Thymus (tissue), 11 donors: ENCODE measurements at regions not wholly inside any gene's neighbourhood (a gene's known extent, or its start where the extent isn't known, plus 50 kb on each side); places are given as distances from the start of the nearest gene placed in this dataset.

Experiments used
- DNase-seq, 9 donors: peaks; one replicate each; pipeline ENCODE4 v3.0.0-alpha.2; 2013; ENCODE audit warnings: low spot score in 9 of 9, low read depth in 6 of 9, missing footprints in 1 of 9
- H3K27ac ChIP-seq, 2 donors: one replicate each; pipeline ENCODE4 v1.5.1; 2013; ENCODE audit warnings: control low read depth in 1 of 2, low read depth in 1 of 2, low read length in 1 of 2, mild to moderate bottlenecking in 1 of 2, moderate library complexity in 1 of 2
- H3K27me3 ChIP-seq, 2 donors: one replicate each; pipeline ENCODE4 v1.5.1; 2013; ENCODE audit warnings: low read length in 1 of 2; ENCODE audit not compliant: control insufficient read depth in 2 of 2, insufficient read depth in 1 of 2
- H3K36me3 ChIP-seq, 2 donors: one replicate each; pipeline ENCODE4 v1.5.1; 2013; ENCODE audit warnings: low read length in 1 of 2, mild to moderate bottlenecking in 1 of 2, moderate library complexity in 1 of 2; ENCODE audit not compliant: control insufficient read depth in 2 of 2, insufficient read depth in 2 of 2
- H3K4me1 ChIP-seq, 2 donors: one replicate each; pipeline ENCODE4 v1.5.1; 2013; ENCODE audit warnings: low read length in 2 of 2; ENCODE audit not compliant: control insufficient read depth in 2 of 2, insufficient read depth in 2 of 2
- H3K4me3 ChIP-seq, 2 donors: one replicate each; pipeline ENCODE4 v1.5.1; 2013; ENCODE audit warnings: low read length in 2 of 2, control low read depth in 1 of 2, mild to moderate bottlenecking in 1 of 2
- H3K9me3 ChIP-seq, 2 donors: one replicate each; pipeline ENCODE4 v1.5.1; 2013; ENCODE audit warnings: low read length in 1 of 2, mild to moderate bottlenecking in 1 of 2; ENCODE audit not compliant: control insufficient read depth in 2 of 2, insufficient read depth in 1 of 2
- WGBS: extraction: QIAGEN DNeasy Blood & Tissue Kit; methylation state at CpG from one replicate; pipeline ENCODE4 v1.1.7; 2013; 5-methylcytosine and 5-hydroxymethylcytosine counted together
- donor health status: healthy.

- 98% methylated on average over 3 of the region's 3 CpGs for WGBS
- no peaks in the 10 kb centered on the region for H3K36me3 ChIP-seq
- H3K27me3 ChIP-seq = no peaks in the 10 kb centered on the region
- H3K27ac ChIP-seq = no peak overlapping the region
- no peak for DNase-seq
- peaks cover 0 to 4% of the 10 kb centered on the region in 2 donors for H3K4me1 ChIP-seq
- H3K4me3 ChIP-seq = no peak overlapping the region
- H3K9me3 ChIP-seq = no peaks in the 10 kb centered on the region
Observed at GRCh38 chr9:88772575-88772974, 218.7 kb upstream of the S1PR3 start.

DNA sequence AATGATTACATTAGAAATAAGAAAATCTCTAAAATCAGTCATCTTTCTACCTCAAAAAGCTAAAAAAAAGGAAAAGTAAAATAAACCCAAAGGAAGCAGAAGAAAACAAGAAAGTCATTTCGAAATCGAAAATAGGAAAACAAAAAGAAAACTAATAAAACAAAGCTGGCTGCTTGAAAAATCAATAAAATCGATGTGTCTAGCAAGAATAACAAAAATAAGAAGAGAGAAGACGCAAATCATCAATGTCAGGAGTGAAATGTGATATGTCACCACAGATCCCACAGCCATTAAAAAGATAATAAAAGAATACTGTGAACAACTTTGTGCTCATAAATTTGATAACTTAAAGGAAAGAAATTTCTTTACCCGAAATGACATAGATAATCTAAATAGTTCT, 218.1 kb upstream of the S1PR3 start:
- H3K36me3 ChIP-seq = no peaks in the 10 kb centered on the region
- no peak overlapping the region for H3K4me3 ChIP-seq
- H3K9me3 ChIP-seq = no peaks in the 10 kb centered on the region
- H3K4me1 ChIP-seq = peaks cover 4 to 9% of the 10 kb centered on the region in 2 donors
- H3K27ac ChIP-seq = no peak overlapping the region
- 95% methylated on average over 5 of the region's 5 CpGs for WGBS
- no peak for DNase-seq
- no peaks in the 10 kb centered on the region for H3K27me3 ChIP-seq

DNA sequence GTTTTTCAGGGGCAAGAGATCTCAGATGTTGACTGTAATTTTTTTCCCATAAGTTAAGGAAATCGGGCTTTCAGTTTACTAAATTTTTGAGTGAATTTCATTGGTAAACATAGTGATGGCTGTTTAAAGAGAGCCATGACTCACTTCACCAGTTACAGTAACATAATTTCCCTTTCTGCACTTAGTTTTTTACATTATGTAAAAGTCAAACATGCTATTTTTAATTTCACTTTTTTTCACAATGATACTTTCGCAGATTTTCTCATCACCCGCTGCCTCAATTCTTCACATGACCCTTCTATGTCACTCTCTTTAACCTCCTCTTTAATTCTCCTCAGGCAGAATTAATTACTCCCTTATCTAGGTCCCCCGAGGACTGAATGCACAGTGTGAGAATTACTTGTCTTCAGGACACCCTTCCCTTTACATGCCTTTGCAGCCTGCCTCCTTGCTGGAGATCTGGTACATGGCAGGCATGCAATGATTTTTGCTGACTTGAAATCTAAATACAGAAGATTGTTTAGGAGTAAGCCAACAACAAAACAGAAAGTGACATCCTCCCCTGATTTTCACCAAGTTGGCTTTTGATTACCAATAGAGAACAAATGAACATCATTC, 217.5 kb upstream of the S1PR3 start:
- no peak for DNase-seq
- H3K9me3 ChIP-seq = no peaks in the 10 kb centered on the region
- no peaks in the 10 kb centered on the region for H3K36me3 ChIP-seq
- no peak overlapping the region for H3K4me3 ChIP-seq
- H3K4me1 ChIP-seq = peaks cover 4 to 13% of the 10 kb centered on the region in 2 donors
- H3K27me3 ChIP-seq = no peaks in the 10 kb centered on the region
- WGBS = 95% methylated on average over 4 of the region's 4 CpGs
- no peak overlapping the region for H3K27ac ChIP-seq

GRCh38 chr9:88775037-88775471, 216.2 kb upstream of the S1PR3 start:
- Histone ChIP-seq H3K36me3 (no peaks in the 10 kb centered on the region), H3K27me3 (no peaks in the 10 kb centered on the region), H3K27ac (no peak overlapping the region), H3K9me3 (no peaks in the 10 kb centered on the region), H3K4me3 (no peak overlapping the region), H3K4me1 (peaks cover 4 to 13% of the 10 kb centered on the region in 2 donors)
- WGBS = 92% methylated on average over 1 of the region's 1 CpG
- DNase-seq = no peak

- Histone ChIP-seq H3K4me1 (peaks cover 4 to 13% of the 10 kb centered on the region in 2 donors), H3K27me3 (no peaks in the 10 kb centered on the region), H3K36me3 (no peaks in the 10 kb centered on the region), H3K27ac (no peak overlapping the region), H3K4me3 (no peak overlapping the region), H3K9me3 (no peaks in the 10 kb centered on the region)
- 95% methylated on average over 6 of the region's 6 CpGs for WGBS
- DNase-seq = no peak
Observed at GRCh38 chr9:88775559-88775958, 215.7 kb upstream of the S1PR3 start.

DNA sequence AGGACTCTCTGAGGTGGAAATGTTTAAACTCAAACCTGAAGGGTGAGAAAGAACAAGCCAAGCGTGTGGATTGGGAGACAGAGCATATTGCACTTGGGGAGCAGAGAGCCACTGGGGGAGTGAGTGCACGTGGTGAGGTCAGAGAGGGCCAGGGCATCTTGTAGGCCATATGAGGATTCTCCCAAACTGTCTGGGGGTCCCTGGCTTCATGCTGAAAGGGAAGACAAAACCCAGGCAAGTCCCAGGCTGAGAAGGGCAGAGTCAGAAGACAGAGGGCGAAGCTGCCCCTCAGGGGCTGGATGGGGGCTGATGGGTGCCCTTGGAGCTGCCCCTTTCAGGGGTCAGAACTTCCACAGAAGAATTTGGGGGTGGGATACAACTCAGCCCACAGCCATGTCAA, 215.3 kb upstream of the S1PR3 start:
- Histone ChIP-seq H3K27ac (no peak overlapping the region), H3K9me3 (no peaks in the 10 kb centered on the region), H3K36me3 (no peaks in the 10 kb centered on the region), H3K4me1 (peaks cover 4 to 13% of the 10 kb centered on the region in 2 donors), H3K4me3 (no peak overlapping the region), H3K27me3 (no peaks in the 10 kb centered on the region)
- no peak for DNase-seq
- WGBS = 97% methylated on average over 3 of the region's 3 CpGs

- Histone ChIP-seq H3K4me1 (peaks cover 4 to 13% of the 10 kb centered on the region in 2 donors), H3K27me3 (no peaks in the 10 kb centered on the region), H3K9me3 (no peaks in the 10 kb centered on the region), H3K36me3 (no peaks in the 10 kb centered on the region), H3K4me3 (no peak overlapping the region), H3K27ac (no peak overlapping the region)
- DNase-seq = no peak
- 70% methylated on average over 7 of the region's 7 CpGs for WGBS
Observed at GRCh38 chr9:88776717-88777497, 214.4 kb upstream of the S1PR3 start.

GRCh38 chr9:88777498-88778312, 213.6 kb upstream of the S1PR3 start:
- H3K4me1 ChIP-seq = peaks cover 4 to 13% of the 10 kb centered on the region in 2 donors
- DNase-seq = peak in 3 of 9 donors; percentile 19 to 53 (median 26)
- WGBS = 49% methylated on average over 12 of the region's 12 CpGs
- H3K9me3 ChIP-seq = no peaks in the 10 kb centered on the region
- H3K27me3 ChIP-seq = no peaks in the 10 kb centered on the region
- no peaks in the 10 kb centered on the region for H3K36me3 ChIP-seq
- H3K27ac ChIP-seq = peak overlapping the region in 1 of 2 donors; percentile 28
- no peak overlapping the region for H3K4me3 ChIP-seq
